Mesenchymal stem cell (in vitro differentiated cells and primary cell): ENCODE measurements at regions not wholly inside any gene's neighbourhood (a gene's known extent, or its start where the extent isn't known, plus 50 kb on each side); places are given as distances from the start of the nearest gene placed in this dataset.
A peak's percentile ranks its signal among the peaks of the same experiment; 100 is the strongest.

Source experiments
- DNase-seq: peaks from one replicate; pipeline ENCODE4 v3.0.0-alpha.2; 2013
- H2AFZ ChIP-seq: one replicate; pipeline ENCODE4 v1.6.1; 2013; ENCODE audit warnings: low read depth, mild to moderate bottlenecking, control low read depth, inconsistent platforms, low read length, moderate library complexity
- H2AK5ac ChIP-seq: 2 replicates; pipeline ENCODE4 v1.6.1; 2013; ENCODE audit warnings: low read length, moderate library complexity, mild to moderate bottlenecking, inconsistent platforms; ENCODE audit not compliant: severe bottlenecking
- H2BK120ac ChIP-seq: one replicate; pipeline ENCODE4 v1.6.1; 2013; ENCODE audit warnings: low read depth, mild to moderate bottlenecking, inconsistent platforms, low read length, moderate library complexity
- H2BK12ac ChIP-seq, 2 experiments: one replicate each; pipeline ENCODE4 v1.6.1; 2013; ENCODE audit warnings: inconsistent platforms in 2 of 2, low read length in 2 of 2, mild to moderate bottlenecking in 2 of 2, moderate library complexity in 2 of 2, control low read depth in 1 of 2
- H2BK15ac ChIP-seq: one replicate; pipeline ENCODE4 v1.6.1; 2013; ENCODE audit warnings: mild to moderate bottlenecking, low read depth, inconsistent platforms; ENCODE audit not compliant: poor library complexity, severe bottlenecking
- H2BK5ac ChIP-seq: 2 replicates; pipeline ENCODE4 v1.6.1; 2013; ENCODE audit warnings: low read depth, mild to moderate bottlenecking, low read length, control low read depth, inconsistent platforms; ENCODE audit not compliant: poor library complexity, severe bottlenecking
- H3K14ac ChIP-seq, 2 experiments: one replicate each; pipeline ENCODE4 v1.6.1; 2013; ENCODE audit warnings: inconsistent platforms in 2 of 2, low read length in 2 of 2, control low read depth in 1 of 2, mild to moderate bottlenecking in 1 of 2, moderate library complexity in 1 of 2
- H3K18ac ChIP-seq, 2 experiments: one replicate each; pipeline ENCODE4 v1.6.1; 2013; ENCODE audit warnings: inconsistent platforms in 2 of 2, low read length in 2 of 2, control low read depth in 1 of 2, low read depth in 1 of 2, mild to moderate bottlenecking in 1 of 2
- H3K23ac ChIP-seq, 2 experiments: one replicate each; pipeline ENCODE4 v1.6.1; 2013; ENCODE audit warnings: inconsistent platforms in 2 of 2, low read length in 2 of 2, mild to moderate bottlenecking in 2 of 2, moderate library complexity in 2 of 2, control low read depth in 1 of 2
- H3K27ac ChIP-seq: 2 replicates; pipeline ENCODE4 v1.5.1; 2013; ENCODE audit warnings: mild to moderate bottlenecking, moderate library complexity, low read length, control low read depth, inconsistent platforms; ENCODE audit not compliant: poor library complexity, severe bottlenecking
- H3K27me3 ChIP-seq, 2 experiments: 2 replicates each; pipeline versions ENCODE4 v1.6.1 to v1.7.0; 2013; ENCODE audit warnings: low read length in 2 of 2, mild to moderate bottlenecking in 2 of 2, moderate library complexity in 2 of 2, control low read depth in 1 of 2, inconsistent platforms in 1 of 2; ENCODE audit not compliant: control insufficient read depth in 1 of 2, insufficient read depth in 1 of 2
- H3K36me3 ChIP-seq, 2 experiments: 2 replicates each; pipeline versions ENCODE4 v1.6.1 to v1.7.0; 2013; ENCODE audit warnings: low read length in 2 of 2, control low read depth in 1 of 2, inconsistent platforms in 1 of 2, low read depth in 1 of 2, mild to moderate bottlenecking in 1 of 2; ENCODE audit not compliant: insufficient read depth in 2 of 2, control insufficient read depth in 1 of 2
- H3K4ac ChIP-seq, 2 experiments: one replicate each; pipeline ENCODE4 v1.6.1; 2013; ENCODE audit warnings: inconsistent platforms in 2 of 2, low read length in 2 of 2, mild to moderate bottlenecking in 2 of 2, moderate library complexity in 2 of 2, control low read depth in 1 of 2, low read depth in 1 of 2
- H3K4me1 ChIP-seq: 2 replicates; pipeline ENCODE4 v1.6.1; 2013; ENCODE audit warnings: low read depth, low read length, control low read depth; ENCODE audit not compliant: control insufficient read depth, insufficient read depth
- H3K4me2 ChIP-seq: 2 replicates; pipeline ENCODE4 v1.6.1; 2013; ENCODE audit warnings: low read length, mild to moderate bottlenecking, inconsistent platforms; ENCODE audit not compliant: poor library complexity, severe bottlenecking
- H3K4me3 ChIP-seq, 2 experiments: 2 replicates each; pipeline versions ENCODE4 v1.5.1 to v1.7.0; 2013; ENCODE audit warnings: low read length in 2 of 2, mild to moderate bottlenecking in 2 of 2, control low read depth in 1 of 2, low read depth in 1 of 2; ENCODE audit not compliant: insufficient read depth in 1 of 2
- H3K79me1 ChIP-seq: replicated peaks from 2 replicates; pipeline ENCODE4 v1.6.1; 2013; ENCODE audit warnings: mild to moderate bottlenecking, control low read depth, low read length, inconsistent platforms; ENCODE audit not compliant: poor library complexity, severe bottlenecking
- H3K9ac ChIP-seq: 2 replicates; pipeline ENCODE4 v1.7.0; 2013; ENCODE audit warnings: mild to moderate bottlenecking, low read length, moderate library complexity
- H3K9me3 ChIP-seq: 2 replicates; pipeline ENCODE4 v1.7.0; 2013; ENCODE audit warnings: mild to moderate bottlenecking, low read length; ENCODE audit not compliant: control insufficient read depth
- H4K8ac ChIP-seq: one replicate; pipeline ENCODE4 v1.6.1; 2013; ENCODE audit warnings: inconsistent platforms, mild to moderate bottlenecking, low read length, moderate library complexity
- H4K91ac ChIP-seq: one replicate; pipeline ENCODE4 v1.6.1; 2013; ENCODE audit warnings: mild to moderate bottlenecking, low read length, inconsistent platforms
- WGBS: methylation state at CpG from one replicate; pipeline ENCODE4 v1.1.7; 2013; ENCODE audit warnings: mixed read lengths; 5-methylcytosine and 5-hydroxymethylcytosine counted together

GRCh38 chr1:193649587-193649986 lies 463.2 kb upstream of the B3GALT2 start:
- no peak overlapping the region for H3K4me2 ChIP-seq
- H3K4me3 ChIP-seq, result no peak overlapping the region
- H3K79me1 ChIP-seq, result no peaks in the 10 kb centered on the region
- H3K36me3 ChIP-seq, result peaks cover 0 to 3% of the 10 kb centered on the region in 2 experiments
- H3K18ac ChIP-seq, result no peak overlapping the region
- H3K14ac ChIP-seq, result no peak overlapping the region
- H3K27me3 ChIP-seq, result no peaks in the 10 kb centered on the region
- H4K8ac ChIP-seq, result no peak overlapping the region
- no peak overlapping the region for H2AK5ac ChIP-seq
- H2BK120ac ChIP-seq, result no peak overlapping the region
- peaks cover 37% of the 10 kb centered on the region for H3K9me3 ChIP-seq
- H3K9ac ChIP-seq, result no peak overlapping the region
- no peak overlapping the region for H2BK15ac ChIP-seq
- DNase-seq, result no peak
- 100% methylated on average over 1 of the region's 3 CpGs for WGBS
- H3K4me1 ChIP-seq, result no peaks in the 10 kb centered on the region
- H3K27ac ChIP-seq, result no peak overlapping the region
- H2BK12ac ChIP-seq, result no peak overlapping the region
- no peak overlapping the region for H4K91ac ChIP-seq
- no peak overlapping the region for H3K23ac ChIP-seq
- H2BK5ac ChIP-seq, result no peak overlapping the region
- no peak overlapping the region for H2AFZ ChIP-seq
- no peak overlapping the region for H3K4ac ChIP-seq

DNA sequence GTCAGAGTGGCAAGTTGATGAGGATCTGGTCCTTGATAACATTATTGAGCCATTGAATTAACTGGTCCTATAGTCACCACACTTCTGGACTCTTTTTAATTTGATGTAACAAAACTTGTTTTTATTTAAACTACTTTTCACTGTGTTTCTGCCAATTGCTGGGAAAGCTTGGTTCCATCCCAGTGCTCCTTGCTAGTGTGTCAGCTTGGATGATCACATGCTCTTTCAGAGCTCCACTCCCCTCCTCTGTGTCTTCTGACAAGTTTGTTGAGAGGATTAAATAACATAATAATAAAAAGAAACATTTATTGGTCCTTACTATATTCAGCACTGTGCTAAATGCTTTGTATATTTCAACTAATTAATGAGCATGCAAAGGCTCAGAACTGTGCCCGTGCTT lies 448.5 kb upstream of the B3GALT2 start:
- Histone ChIP-seq H4K91ac (no peak overlapping the region), H3K4ac (no peak overlapping the region), H4K8ac (no peak overlapping the region), H2BK120ac (no peak overlapping the region), H3K14ac (no peak overlapping the region), H2BK5ac (no peak overlapping the region), H2BK12ac (peak overlapping the region in 1 of 2 experiments; percentile 7), H3K23ac (no peak overlapping the region), H3K27me3 (no peaks in the 10 kb centered on the region), H2BK15ac (no peak overlapping the region), H3K79me1 (no peaks in the 10 kb centered on the region), H2AFZ (no peak overlapping the region), H3K36me3 (no peaks in the 10 kb centered on the region), H3K4me3 (no peak overlapping the region), H3K9ac (no peak overlapping the region), H3K4me2 (no peak overlapping the region), H3K4me1 (no peaks in the 10 kb centered on the region), H3K18ac (no peak overlapping the region), H3K9me3 (peaks cover 4% of the 10 kb centered on the region), H2AK5ac (no peak overlapping the region), H3K27ac (no peak overlapping the region)
- WGBS, result no CpG with 5 or more reads among the region's 1 CpG
- DNase-seq, result no peak

GRCh38 chr1:193634470-193634869 lies 448.1 kb upstream of the B3GALT2 start:
- Histone ChIP-seq H2AK5ac (no peak overlapping the region), H2AFZ (no peak overlapping the region), H2BK5ac (no peak overlapping the region), H3K27me3 (no peaks in the 10 kb centered on the region), H2BK120ac (no peak overlapping the region), H3K79me1 (no peaks in the 10 kb centered on the region), H2BK15ac (no peak overlapping the region), H4K91ac (no peak overlapping the region), H3K36me3 (no peaks in the 10 kb centered on the region), H4K8ac (no peak overlapping the region), H3K4ac (no peak overlapping the region), H3K4me1 (no peaks in the 10 kb centered on the region), H3K9ac (no peak overlapping the region), H3K23ac (no peak overlapping the region), H3K9me3 (peaks cover 4% of the 10 kb centered on the region), H3K4me3 (no peak overlapping the region), H3K14ac (no peak overlapping the region), H3K4me2 (no peak overlapping the region), H2BK12ac (peak overlapping the region in 1 of 2 experiments; percentile 7), H3K27ac (no peak overlapping the region), H3K18ac (no peak overlapping the region)
- DNase-seq, result no peak
- 69% methylated on average over 2 of the region's 2 CpGs for WGBS

- H3K4me1 ChIP-seq, result no peaks in the 10 kb centered on the region
- H2AK5ac ChIP-seq, result no peak overlapping the region
- no peak overlapping the region for H2BK15ac ChIP-seq
- no peak overlapping the region for H3K23ac ChIP-seq
- H3K9me3 ChIP-seq, result peaks cover 4% of the 10 kb centered on the region
- no peak overlapping the region for H3K27ac ChIP-seq
- no peaks in the 10 kb centered on the region for H3K36me3 ChIP-seq
- no peak overlapping the region for H2BK5ac ChIP-seq
- no peak overlapping the region for H2BK120ac ChIP-seq
- H2BK12ac ChIP-seq, result no peak overlapping the region
- H3K4ac ChIP-seq, result no peak overlapping the region
- H4K8ac ChIP-seq, result no peak overlapping the region
- H3K79me1 ChIP-seq, result no peaks in the 10 kb centered on the region
- no peak overlapping the region for H3K18ac ChIP-seq
- H2AFZ ChIP-seq, result no peak overlapping the region
- DNase-seq, result no peak
- no peak overlapping the region for H3K4me2 ChIP-seq
- H4K91ac ChIP-seq, result no peak overlapping the region
- no peaks in the 10 kb centered on the region for H3K27me3 ChIP-seq
- no peak overlapping the region for H3K14ac ChIP-seq
- 52% methylated on average over 2 of the region's 2 CpGs for WGBS
- no peak overlapping the region for H3K9ac ChIP-seq
- H3K4me3 ChIP-seq, result no peak overlapping the region
Measured at GRCh38 chr1:193633991-193634390, 447.6 kb upstream of the B3GALT2 start.
